CD4-positive, CD25-positive, alpha-beta regulatory T cell (primary cell): ENCODE measurements at regions not wholly inside any gene's neighbourhood (a gene's known extent, or its start where the extent isn't known, plus 50 kb on each side); places are given as distances from the start of the nearest gene placed in this dataset.
"Not testable (repeated sequence)": the region's sequence is repeated elsewhere in the genome, so short reads cannot be mapped to it uniquely, and the experiment has no call there.

ENCODE experiments used
- ATAC-seq, 2 donors: fragments of 150-1000 bp; cut with Tn5 transposase; one replicate each; pipeline ENCODE4 v1.10.0; 2021; ENCODE audit warnings: low read depth in 2 of 2, moderate number of reproducible peaks in 2 of 2, moderate library complexity in 1 of 2
- DNase-seq, 3 donors: peaks; one replicate each; pipeline versions ENCODE4 v3.0.0 to v3.0.0-alpha.2; 2012 to 2022; ENCODE audit warnings: mixed read lengths in 1 of 3
- H3K27ac ChIP-seq: one replicate; pipeline ENCODE4 v1.7.0; 2013; ENCODE audit warnings: mild to moderate bottlenecking, low read length; ENCODE audit not compliant: insufficient read depth, poor library complexity, severe bottlenecking
- H3K27me3 ChIP-seq: one replicate; pipeline ENCODE4 v1.7.0; 2013; ENCODE audit warnings: low read length; ENCODE audit not compliant: control insufficient read depth, insufficient read depth
- H3K36me3 ChIP-seq: one replicate; pipeline ENCODE4 v1.7.0; 2013; ENCODE audit warnings: mild to moderate bottlenecking, low read length, moderate library complexity; ENCODE audit not compliant: control insufficient read depth, insufficient read depth
- H3K4me1 ChIP-seq: 2 replicates; pipeline ENCODE4 v1.7.0; 2013; ENCODE audit warnings: mild to moderate bottlenecking, low read length; ENCODE audit not compliant: insufficient read depth, control insufficient read depth, poor library complexity, severe bottlenecking
- H3K4me3 ChIP-seq: one replicate; pipeline ENCODE4 v1.7.0; 2013; ENCODE audit warnings: low read depth, mild to moderate bottlenecking, low read length, moderate library complexity
- H3K9me3 ChIP-seq, 2 experiments: 1 replicate in 1 of 2; 2 replicates in 1 of 2; pipeline ENCODE4 v1.7.0; 2013; ENCODE audit warnings: low read length in 2 of 2, mild to moderate bottlenecking in 1 of 2, moderate library complexity in 1 of 2; ENCODE audit not compliant: control insufficient read depth in 2 of 2
- H3K27ac Mint-ChIP-seq, 3 donors: one replicate each; pipeline ENCODE4 v1.8.0; 2020 to 2022; ENCODE audit warnings: mild to moderate bottlenecking in 3 of 3, mixed read lengths in 3 of 3, moderate library complexity in 2 of 3
- H3K27me3 Mint-ChIP-seq: one replicate; pipeline ENCODE4 v1.8.0; 2022; ENCODE audit warnings: mild to moderate bottlenecking, mixed read lengths
- H3K36me3 Mint-ChIP-seq: one replicate; pipeline ENCODE4 v1.8.0; 2020; ENCODE audit warnings: mixed read lengths
- H3K4me1 Mint-ChIP-seq, 4 donors: one replicate each; pipeline ENCODE4 v1.8.0; 2020 to 2022; ENCODE audit warnings: mixed read lengths in 4 of 4, mild to moderate bottlenecking in 1 of 4
- H3K4me3 Mint-ChIP-seq, 4 donors: one replicate each; pipeline ENCODE4 v1.8.0; 2020 to 2022; ENCODE audit warnings: mild to moderate bottlenecking in 4 of 4, mixed read lengths in 4 of 4, moderate library complexity in 3 of 4
- H3K9me3 Mint-ChIP-seq, 7 donors: one replicate each; pipeline ENCODE4 v1.8.0; 2020 to 2022; ENCODE audit warnings: mixed read lengths in 7 of 7, mild to moderate bottlenecking in 3 of 7, moderate library complexity in 2 of 7

DNA sequence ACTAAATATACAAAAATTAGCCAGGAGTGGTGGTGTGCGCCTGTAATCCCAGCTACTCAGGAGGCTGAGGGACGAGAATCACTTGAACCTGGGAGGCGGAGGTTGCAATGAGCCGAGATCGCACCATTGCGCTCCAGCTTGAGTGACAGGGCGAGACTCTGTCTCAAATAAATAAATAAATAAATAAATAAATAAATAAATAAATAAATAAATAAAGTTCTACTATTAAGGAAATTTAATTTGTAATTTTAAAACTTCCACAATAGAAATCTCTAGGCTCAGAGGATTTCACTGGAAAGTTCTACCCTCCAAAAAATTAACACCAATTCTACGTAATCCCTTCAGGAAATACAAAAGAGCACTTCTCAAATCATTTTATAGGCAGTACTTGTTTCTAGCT lies 187.9 kb upstream of the NR5A2 start:
- peaks cover 17% of the 10 kb centered on the region for H3K27me3 Mint-ChIP-seq
- H3K4me1 Mint-ChIP-seq, H3K27ac Mint-ChIP-seq, H3K36me3 ChIP-seq, H3K27ac ChIP-seq, H3K4me3 ChIP-seq, H3K4me3 Mint-ChIP-seq, H3K36me3 Mint-ChIP-seq, H3K9me3 ChIP-seq, ATAC-seq, H3K27me3 ChIP-seq, DNase-seq, H3K9me3 Mint-ChIP-seq, H3K4me1 ChIP-seq: not testable (repeated sequence)

DNA sequence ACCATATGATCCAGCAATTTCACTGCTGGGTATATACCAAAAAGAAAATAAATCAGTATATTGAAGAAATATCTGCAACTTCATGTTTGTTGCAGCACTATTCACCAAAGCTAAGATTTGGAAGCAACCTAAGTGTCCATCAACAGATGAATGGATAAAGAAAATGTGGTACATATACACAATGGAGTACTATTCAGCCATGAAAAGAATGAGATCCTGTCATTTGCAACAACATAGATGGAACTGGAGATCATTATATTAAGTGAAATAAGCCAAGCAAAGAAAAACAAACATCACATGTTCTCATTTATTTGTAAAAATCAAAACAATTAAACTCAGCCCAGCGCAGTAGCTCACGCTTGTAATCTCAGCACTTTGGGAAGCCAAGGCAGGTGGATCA lies 184.4 kb upstream of the NR5A2 start:
- not testable (repeated sequence) for DNase-seq, H3K4me3 Mint-ChIP-seq, H3K9me3 ChIP-seq, H3K27me3 ChIP-seq, H3K4me1 Mint-ChIP-seq, H3K4me3 ChIP-seq, H3K36me3 ChIP-seq, H3K36me3 Mint-ChIP-seq, H3K27ac ChIP-seq, H3K4me1 ChIP-seq, H3K27me3 Mint-ChIP-seq, ATAC-seq, H3K27ac Mint-ChIP-seq, H3K9me3 Mint-ChIP-seq

DNA sequence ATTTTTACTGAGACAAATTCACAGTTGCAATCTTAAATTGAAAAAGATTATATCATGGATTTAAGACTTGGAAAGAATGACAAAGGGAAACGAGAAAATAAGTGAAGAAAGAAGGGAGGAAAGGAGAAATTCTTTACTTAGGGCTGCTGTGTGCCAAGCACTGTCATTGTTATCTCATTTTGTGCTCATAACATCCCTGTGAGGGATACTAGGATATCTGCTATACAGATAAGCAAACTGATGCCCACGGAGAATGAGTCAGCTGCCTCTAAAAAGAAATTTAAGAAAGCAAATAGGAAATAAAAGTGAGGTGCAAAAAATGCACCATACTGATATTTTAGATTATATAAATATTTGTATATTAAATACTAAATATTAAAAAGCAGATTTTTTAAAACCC lies 183.6 kb upstream of the NR5A2 start:
- Histone ChIP-seq H3K27ac (no peak overlapping the region), H3K4me1 (no peaks in the 10 kb centered on the region), H3K9me3 (no peaks in the 10 kb centered on the region), H3K36me3 (no peaks in the 10 kb centered on the region), H3K27me3 (no peaks in the 10 kb centered on the region), H3K4me3 (no peak overlapping the region)
- Mint-ChIP-seq H3K4me1 (no peaks in the 10 kb centered on the region), H3K27ac (no peak overlapping the region), H3K9me3 (peaks cover 0 to 1% (median 0%) of the 10 kb centered on the region in 7 donors), H3K27me3 (peaks cover 2% of the 10 kb centered on the region), H3K4me3 (no peak overlapping the region), H3K36me3 (no peaks in the 10 kb centered on the region)
- DNase-seq (no peak), ATAC-seq (no peak)

DNA sequence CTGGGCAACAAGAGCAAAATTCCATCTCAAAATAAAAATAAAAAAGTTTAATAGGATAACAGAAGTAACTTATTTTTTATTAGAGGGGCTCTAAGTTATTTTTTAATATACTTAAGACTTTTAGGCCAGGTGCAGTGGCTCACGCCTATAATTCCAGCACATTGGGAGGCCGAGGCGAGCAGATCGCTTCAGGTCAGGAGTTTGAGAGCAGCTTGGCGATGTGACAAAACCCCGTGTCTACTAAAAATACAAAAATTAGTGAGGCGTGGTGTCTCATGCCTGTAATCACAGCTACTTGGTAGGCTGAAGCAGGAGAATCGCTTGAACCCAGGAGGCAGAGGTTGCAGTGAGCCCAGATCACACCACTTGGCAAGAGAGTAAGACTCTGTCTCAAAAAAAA lies 180.5 kb upstream of the NR5A2 start:
- peaks cover 0 to 2% (median 0%) of the 10 kb centered on the region in 7 donors for H3K9me3 Mint-ChIP-seq
- H3K9me3 ChIP-seq: no peaks in the 10 kb centered on the region
- no peaks in the 10 kb centered on the region for H3K4me1 Mint-ChIP-seq
- no peaks in the 10 kb centered on the region for H3K27me3 ChIP-seq
- DNase-seq (no peak), ATAC-seq (no peak)
- H3K4me3 Mint-ChIP-seq: no peak overlapping the region
- H3K27me3 Mint-ChIP-seq: peaks cover 3% of the 10 kb centered on the region
- H3K27ac Mint-ChIP-seq: no peak overlapping the region
- H3K27ac ChIP-seq: no peak overlapping the region
- no peak overlapping the region for H3K4me3 ChIP-seq
- H3K36me3 ChIP-seq: no peaks in the 10 kb centered on the region
- H3K36me3 Mint-ChIP-seq: no peaks in the 10 kb centered on the region
- no peaks in the 10 kb centered on the region for H3K4me1 ChIP-seq

DNA sequence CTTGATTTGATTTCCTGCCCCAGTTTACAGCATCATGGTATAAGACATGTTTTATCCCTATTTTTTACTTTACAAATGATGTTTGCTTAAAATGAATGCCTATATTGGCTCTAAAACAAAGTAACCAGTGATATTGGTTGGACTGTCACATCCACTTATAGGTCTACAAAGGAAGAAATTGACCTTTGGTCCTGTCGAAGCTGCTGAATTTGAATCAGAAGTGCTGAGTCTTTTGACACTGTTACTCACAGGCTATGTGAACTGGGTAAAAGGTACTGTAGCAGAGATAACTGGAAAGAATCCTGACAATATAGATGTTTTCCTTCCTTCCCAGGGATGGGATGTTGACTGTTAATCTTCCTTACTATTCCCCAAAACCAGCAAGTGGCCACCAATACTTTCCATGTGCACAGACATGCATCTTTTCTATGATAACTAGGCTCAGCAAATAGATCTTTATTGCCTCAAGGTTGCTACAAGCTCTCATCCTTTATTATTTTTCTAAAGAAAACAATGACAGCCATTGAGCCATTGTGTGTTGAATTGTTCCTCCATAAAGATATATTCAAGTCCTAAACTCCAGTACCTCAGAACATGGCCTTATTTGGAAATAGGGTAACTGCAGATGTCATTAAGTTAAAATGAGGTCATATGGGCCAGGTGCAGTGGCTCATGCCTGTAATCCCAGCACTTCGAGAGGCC lies 175.9 kb upstream of the NR5A2 start:
- Histone ChIP-seq H3K27me3 (no peaks in the 10 kb centered on the region), H3K4me3 (no peak overlapping the region), H3K4me1 (no peaks in the 10 kb centered on the region), H3K27ac (no peak overlapping the region), H3K36me3 (no peaks in the 10 kb centered on the region), H3K9me3 (no peaks in the 10 kb centered on the region)
- ATAC-seq (no peak), DNase-seq (no peak)
- peaks cover 14% of the 10 kb centered on the region for H3K27me3 Mint-ChIP-seq
- no peaks in the 10 kb centered on the region for H3K4me1 Mint-ChIP-seq
- no peak overlapping the region for H3K27ac Mint-ChIP-seq
- H3K36me3 Mint-ChIP-seq: no peaks in the 10 kb centered on the region
- peaks cover 0 to 3% (median 0%) of the 10 kb centered on the region in 7 donors for H3K9me3 Mint-ChIP-seq
- H3K4me3 Mint-ChIP-seq: no peak overlapping the region

DNA sequence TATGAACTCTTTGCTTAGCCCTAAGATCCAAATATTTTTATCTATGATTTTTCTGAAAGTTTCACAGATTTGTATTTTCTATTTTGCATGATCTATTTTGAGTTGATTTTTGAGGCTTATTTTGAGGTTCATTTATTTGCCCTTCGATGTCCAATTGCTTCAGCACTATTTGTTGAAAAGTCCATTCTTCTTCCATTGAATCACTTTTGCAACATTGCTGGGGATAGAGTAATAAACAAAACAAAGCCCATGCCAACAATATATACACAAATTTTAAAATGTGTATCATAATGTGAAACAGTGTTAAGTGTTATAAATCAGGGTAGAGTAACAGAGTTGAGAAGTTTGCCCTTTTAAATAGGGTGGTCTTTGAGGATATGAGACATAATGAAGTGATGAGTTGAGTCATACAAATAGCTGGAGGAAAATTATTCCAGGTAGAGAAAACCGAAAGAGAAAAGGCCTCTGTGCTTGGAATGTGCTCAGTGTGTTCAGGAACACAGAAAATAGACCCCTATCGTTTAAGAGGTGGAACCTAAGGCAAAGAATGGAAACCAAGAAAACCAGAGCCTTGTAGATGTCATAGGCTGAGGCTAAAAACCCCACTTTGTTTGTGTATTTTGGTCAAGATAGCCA lies 172.7 kb upstream of the NR5A2 start:
- Histone ChIP-seq H3K9me3 (no peaks in the 10 kb centered on the region), H3K27ac (no peak overlapping the region), H3K4me3 (no peak overlapping the region), H3K4me1 (no peaks in the 10 kb centered on the region), H3K36me3 (no peaks in the 10 kb centered on the region), H3K27me3 (peaks cover 2% of the 10 kb centered on the region)
- peaks cover 14% of the 10 kb centered on the region for H3K27me3 Mint-ChIP-seq
- no peak for ATAC-seq
- no peak for DNase-seq
- H3K4me1 Mint-ChIP-seq: peaks cover 0 to 3% (median 1%) of the 10 kb centered on the region in 4 donors
- H3K9me3 Mint-ChIP-seq: peaks cover 0 to 5% (median 0%) of the 10 kb centered on the region in 7 donors
- H3K27ac Mint-ChIP-seq: no peak overlapping the region
- H3K36me3 Mint-ChIP-seq: no peaks in the 10 kb centered on the region
- H3K4me3 Mint-ChIP-seq: no peak overlapping the region

DNA sequence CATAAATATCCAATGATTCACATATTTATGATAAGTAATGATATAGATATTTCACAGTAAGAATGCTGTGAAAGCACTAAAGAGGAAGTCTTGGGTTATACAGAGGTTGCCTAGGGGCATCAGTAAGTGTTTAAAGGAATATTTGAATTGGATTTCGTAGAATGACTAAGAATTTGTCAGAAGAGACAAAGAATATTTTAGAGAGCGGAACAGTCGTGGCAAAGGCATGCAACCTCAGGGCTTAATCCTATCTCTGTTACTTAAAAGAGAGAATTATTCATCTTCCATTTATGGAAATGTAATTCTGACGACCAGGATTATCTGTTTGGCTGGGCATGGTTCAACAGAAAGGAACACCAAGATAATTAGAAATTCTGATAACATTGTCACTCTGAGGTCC lies 171.9 kb upstream of the NR5A2 start:
- H3K4me3 ChIP-seq: no peak overlapping the region
- H3K27ac Mint-ChIP-seq: no peak overlapping the region

DNA sequence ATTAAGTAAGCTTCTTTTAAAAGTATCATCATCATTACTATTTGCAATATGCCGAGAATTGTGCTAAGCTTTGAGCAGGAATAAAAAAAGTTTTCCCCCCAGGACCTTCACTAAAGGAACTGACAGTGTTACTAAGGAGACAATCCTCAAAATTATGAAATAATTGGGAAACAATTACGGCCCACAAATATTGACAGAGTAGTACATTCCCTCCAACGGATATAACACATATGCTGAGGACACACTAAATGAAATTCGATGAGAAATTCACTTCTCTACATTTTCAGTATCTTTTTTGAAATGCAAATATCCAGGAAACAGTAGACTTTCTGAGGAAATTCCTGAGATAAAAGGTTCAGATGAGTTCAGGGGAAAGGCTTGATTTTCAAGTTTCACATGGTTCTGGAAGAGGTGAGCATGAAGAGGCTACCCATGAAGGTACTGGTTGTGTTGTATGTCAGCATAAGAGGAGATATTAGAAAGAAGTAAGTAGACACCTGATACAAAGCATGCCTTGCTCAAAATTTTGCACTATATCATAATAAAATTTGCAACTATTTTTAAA lies 171.2 kb upstream of the NR5A2 start:
- H3K27me3 ChIP-seq: peaks cover 2% of the 10 kb centered on the region
- no peaks in the 10 kb centered on the region for H3K36me3 ChIP-seq
- Mint-ChIP-seq H3K9me3 (peaks cover 0 to 5% (median 0%) of the 10 kb centered on the region in 7 donors), H3K4me1 (peaks cover 0 to 3% (median 1%) of the 10 kb centered on the region in 4 donors), H3K4me3 (no peak overlapping the region), H3K36me3 (no peaks in the 10 kb centered on the region), H3K27me3 (peaks cover 14% of the 10 kb centered on the region), H3K27ac (no peak overlapping the region)
- H3K4me3 ChIP-seq: no peak overlapping the region
- no peak overlapping the region for H3K27ac ChIP-seq
- H3K4me1 ChIP-seq: no peaks in the 10 kb centered on the region
- ATAC-seq: no peak
- H3K9me3 ChIP-seq: no peaks in the 10 kb centered on the region
- DNase-seq: no peak

More for the DNA sequence above, 171.9 kb upstream of the NR5A2 start:
- Histone ChIP-seq H3K9me3 (no peaks in the 10 kb centered on the region), H3K36me3 (no peaks in the 10 kb centered on the region), H3K4me1 (no peaks in the 10 kb centered on the region), H3K27me3 (peaks cover 2% of the 10 kb centered on the region), H3K27ac (no peak overlapping the region)
- DNase-seq (no peak), ATAC-seq (no peak)
- Mint-ChIP-seq H3K27me3 (peaks cover 14% of the 10 kb centered on the region), H3K4me1 (peaks cover 0 to 3% (median 1%) of the 10 kb centered on the region in 4 donors), H3K9me3 (peaks cover 0 to 5% (median 0%) of the 10 kb centered on the region in 7 donors), H3K4me3 (no peak overlapping the region), H3K36me3 (no peaks in the 10 kb centered on the region)
